Upper lobe of left lung (tissue), 4 donors: ENCODE measurements at regions not wholly inside any gene's neighbourhood (a gene's known extent, or its start where the extent isn't known, plus 50 kb on each side); places are given as distances from the start of the nearest gene placed in this dataset.

Experiments used
- CTCF ChIP-seq, 6 experiments: fragments of 450-650 bp in 4 of 6; fragments of 200-600 bp in 2 of 6; sonication (generic) in 2 of 6; IDR thresholded peaks; one replicate each; pipeline ENCODE4 v1.5.1; 2016 to 2019; ENCODE audit warnings: antibody characterized with exemption in 6 of 6
- POLR2A ChIP-seq, 4 donors: fragments of 450-650 bp; IDR thresholded peaks; one replicate each; pipeline ENCODE4 v1.5.1; 2016 to 2017; ENCODE audit warnings: antibody characterized with exemption in 4 of 4, mild to moderate bottlenecking in 2 of 4
- POLR2AphosphoS5 ChIP-seq, 2 donors: sonication (generic); formaldehyde crosslinking; IDR thresholded peaks; one replicate each; pipeline ENCODE4 v1.5.1; 2017; ENCODE audit warnings: antibody characterized with exemption in 2 of 2

GRCh38 chrX:94545722-94546121 lies 871.7 kb downstream of the FAM133A start:
- TF ChIP-seq CTCF (IDR thresholded peaks at IDR 0.05) (no peak), POLR2AphosphoS5 (IDR thresholded peaks at IDR 0.05) (no peak), POLR2A (IDR thresholded peaks at IDR 0.05) (no peak)
